ENCODE measurements at regions not wholly inside any gene's neighbourhood (a gene's known extent, or its start where the extent isn't known, plus 50 kb on each side); places are given as distances from the start of the nearest gene placed in this dataset.

DNA sequence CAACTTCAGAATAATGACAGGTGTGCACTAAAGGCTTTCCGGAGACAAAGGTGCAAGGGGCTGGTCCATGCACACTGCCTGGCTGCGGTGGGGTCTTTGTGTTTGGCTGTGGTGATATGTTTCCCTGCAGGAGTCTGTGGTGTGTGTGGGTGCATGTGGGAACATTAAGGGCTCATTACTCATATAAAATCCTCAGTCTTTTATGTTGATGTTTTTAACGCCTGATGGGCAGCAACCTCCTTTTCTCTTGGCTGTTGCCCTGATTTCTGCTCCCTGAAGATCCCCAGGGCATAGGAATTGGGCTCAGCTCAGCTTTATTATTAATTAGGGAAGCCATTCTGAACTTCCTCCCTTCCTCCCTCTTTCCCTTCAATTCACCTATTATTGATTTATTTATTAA is 67.6 kb upstream of the SPAG17 start:
- TF ChIP-seq CHD1 (IDR thresholded peaks at IDR 0.05; ENCODE audit: low read depth, low read length) (no peak), MXI1 (IDR thresholded peaks at IDR 0.05; ENCODE audit: borderline replicate concordance, low read depth, low read length) (no peak), MAFK (IDR thresholded peaks at IDR 0.05; ENCODE audit: low read depth, low read length) (no peak), USF2 (IDR thresholded peaks at IDR 0.05; ENCODE audit: low read depth, low read length) (no peak), ELK1 (IDR thresholded peaks at IDR 0.05; ENCODE audit: borderline replicate concordance, low read depth, low read length) (no peak), POLR2A (IDR thresholded peaks at IDR 0.05; ENCODE audit: low read depth, low read length) (no peak), RAD21 (IDR thresholded peaks at IDR 0.05; ENCODE audit: low read length) (no peak), CEBPB (IDR thresholded peaks at IDR 0.05; ENCODE audit: low read depth, low read length) (no peak), SMC3 (IDR thresholded peaks at IDR 0.05; ENCODE audit: low read depth, low read length) (no peak), MAZ (IDR thresholded peaks at IDR 0.05; ENCODE audit: borderline replicate concordance, low read depth, low read length) (no peak)
- TF ChIP-seq, protein P1, sequence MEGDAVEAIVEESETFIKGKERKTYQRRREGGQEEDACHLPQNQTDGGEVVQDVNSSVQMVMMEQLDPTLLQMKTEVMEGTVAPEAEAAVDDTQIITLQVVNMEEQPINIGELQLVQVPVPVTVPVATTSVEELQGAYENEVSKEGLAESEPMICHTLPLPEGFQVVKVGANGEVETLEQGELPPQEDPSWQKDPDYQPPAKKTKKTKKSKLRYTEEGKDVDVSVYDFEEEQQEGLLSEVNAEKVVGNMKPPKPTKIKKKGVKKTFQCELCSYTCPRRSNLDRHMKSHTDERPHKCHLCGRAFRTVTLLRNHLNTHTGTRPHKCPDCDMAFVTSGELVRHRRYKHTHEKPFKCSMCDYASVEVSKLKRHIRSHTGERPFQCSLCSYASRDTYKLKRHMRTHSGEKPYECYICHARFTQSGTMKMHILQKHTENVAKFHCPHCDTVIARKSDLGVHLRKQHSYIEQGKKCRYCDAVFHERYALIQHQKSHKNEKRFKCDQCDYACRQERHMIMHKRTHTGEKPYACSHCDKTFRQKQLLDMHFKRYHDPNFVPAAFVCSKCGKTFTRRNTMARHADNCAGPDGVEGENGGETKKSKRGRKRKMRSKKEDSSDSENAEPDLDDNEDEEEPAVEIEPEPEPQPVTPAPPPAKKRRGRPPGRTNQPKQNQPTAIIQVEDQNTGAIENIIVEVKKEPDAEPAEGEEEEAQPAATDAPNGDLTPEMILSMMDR (conservative IDR thresholded peaks at IDR 0.05; ENCODE audit: low read depth, low read length), result no peak
